ENCODE measurements at regions not wholly inside any gene's neighbourhood (a gene's known extent, or its start where the extent isn't known, plus 50 kb on each side); places are given as distances from the start of the nearest gene placed in this dataset.

- H3K27ac ChIP-seq: no peak overlapping the region
- no peaks in the 10 kb centered on the region for H3K9me3 ChIP-seq
- DNase-seq: no peak
- no peaks in the 10 kb centered on the region for H3K36me3 ChIP-seq
- intact Hi-C loops (cut with DNase I): no loop called here
- no peak for ATAC-seq
- H3K4me3 ChIP-seq: no peak overlapping the region
- H3K27me3 ChIP-seq: no peaks in the 10 kb centered on the region
- WGBS, 2 donors: 89 to 90% methylated on average over 17 of the region's 17 CpGs
- H3K4me1 ChIP-seq: peaks cover 0 to 34% (median 0%) of the 10 kb centered on the region in 9 donors
- TF ChIP-seq, protein P1, sequence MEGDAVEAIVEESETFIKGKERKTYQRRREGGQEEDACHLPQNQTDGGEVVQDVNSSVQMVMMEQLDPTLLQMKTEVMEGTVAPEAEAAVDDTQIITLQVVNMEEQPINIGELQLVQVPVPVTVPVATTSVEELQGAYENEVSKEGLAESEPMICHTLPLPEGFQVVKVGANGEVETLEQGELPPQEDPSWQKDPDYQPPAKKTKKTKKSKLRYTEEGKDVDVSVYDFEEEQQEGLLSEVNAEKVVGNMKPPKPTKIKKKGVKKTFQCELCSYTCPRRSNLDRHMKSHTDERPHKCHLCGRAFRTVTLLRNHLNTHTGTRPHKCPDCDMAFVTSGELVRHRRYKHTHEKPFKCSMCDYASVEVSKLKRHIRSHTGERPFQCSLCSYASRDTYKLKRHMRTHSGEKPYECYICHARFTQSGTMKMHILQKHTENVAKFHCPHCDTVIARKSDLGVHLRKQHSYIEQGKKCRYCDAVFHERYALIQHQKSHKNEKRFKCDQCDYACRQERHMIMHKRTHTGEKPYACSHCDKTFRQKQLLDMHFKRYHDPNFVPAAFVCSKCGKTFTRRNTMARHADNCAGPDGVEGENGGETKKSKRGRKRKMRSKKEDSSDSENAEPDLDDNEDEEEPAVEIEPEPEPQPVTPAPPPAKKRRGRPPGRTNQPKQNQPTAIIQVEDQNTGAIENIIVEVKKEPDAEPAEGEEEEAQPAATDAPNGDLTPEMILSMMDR (IDR thresholded peaks at IDR 0.05): no peak
These were observed 125.7 kb downstream of the OAT start for GRCh38 chr10:124292911-124293615.

DNA sequence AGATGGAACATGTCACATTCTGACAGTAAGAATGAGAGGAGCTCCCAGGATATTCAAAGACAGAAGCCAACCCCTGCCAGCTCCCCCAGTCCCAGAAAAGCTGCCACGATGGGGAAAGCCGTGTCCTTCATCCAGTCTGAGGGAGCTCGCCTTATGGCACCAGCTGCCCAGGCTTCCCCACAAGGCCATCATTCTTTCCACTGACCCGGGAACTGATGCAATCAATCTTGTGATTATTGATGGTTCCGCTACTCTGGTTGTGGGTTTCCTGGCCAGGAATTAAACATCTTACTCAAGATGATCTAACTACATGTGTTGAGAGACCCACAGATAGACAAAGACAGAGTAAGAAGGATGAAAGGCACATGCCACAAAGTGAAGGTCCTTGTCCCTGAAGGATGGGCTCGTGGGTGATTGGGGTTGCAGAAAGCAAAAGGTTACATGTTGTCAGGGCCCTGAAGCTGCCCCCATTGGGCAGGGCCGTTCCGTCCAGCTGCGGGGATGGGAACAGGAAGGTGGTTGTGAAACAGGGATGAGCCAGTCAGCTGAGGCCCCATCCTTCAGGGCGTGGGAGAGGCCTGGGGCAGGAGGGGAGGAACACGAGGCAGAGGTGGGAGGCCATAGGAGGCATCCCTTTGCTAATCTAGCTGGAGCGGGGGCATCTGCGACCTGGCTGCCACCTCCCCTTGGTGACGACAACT is 127.6 kb downstream of the OAT start:
- H3K9me3 ChIP-seq: no peaks in the 10 kb centered on the region
- H3K4me1 ChIP-seq: peaks cover 0 to 41% (median 0%) of the 10 kb centered on the region in 9 donors
- TF ChIP-seq, protein P1 (IDR thresholded peaks at IDR 0.05): no peak
- 78 to 80% methylated on average over 14 of the region's 14 CpGs for WGBS, 2 donors
- H3K36me3 ChIP-seq: no peaks in the 10 kb centered on the region
- DNase-seq (peak in 1 of 2 donors; percentile 35), ATAC-seq (peak in 7 of 8 donors; percentile 52 to 78 (median 72))
- intact Hi-C loops (cut with DNase I): no loop called here
- H3K4me3 ChIP-seq: no peak overlapping the region
- no peaks in the 10 kb centered on the region for H3K27me3 ChIP-seq
- H3K27ac ChIP-seq: peak overlapping the region in 2 of 10 donors; percentile 5 to 85

DNA sequence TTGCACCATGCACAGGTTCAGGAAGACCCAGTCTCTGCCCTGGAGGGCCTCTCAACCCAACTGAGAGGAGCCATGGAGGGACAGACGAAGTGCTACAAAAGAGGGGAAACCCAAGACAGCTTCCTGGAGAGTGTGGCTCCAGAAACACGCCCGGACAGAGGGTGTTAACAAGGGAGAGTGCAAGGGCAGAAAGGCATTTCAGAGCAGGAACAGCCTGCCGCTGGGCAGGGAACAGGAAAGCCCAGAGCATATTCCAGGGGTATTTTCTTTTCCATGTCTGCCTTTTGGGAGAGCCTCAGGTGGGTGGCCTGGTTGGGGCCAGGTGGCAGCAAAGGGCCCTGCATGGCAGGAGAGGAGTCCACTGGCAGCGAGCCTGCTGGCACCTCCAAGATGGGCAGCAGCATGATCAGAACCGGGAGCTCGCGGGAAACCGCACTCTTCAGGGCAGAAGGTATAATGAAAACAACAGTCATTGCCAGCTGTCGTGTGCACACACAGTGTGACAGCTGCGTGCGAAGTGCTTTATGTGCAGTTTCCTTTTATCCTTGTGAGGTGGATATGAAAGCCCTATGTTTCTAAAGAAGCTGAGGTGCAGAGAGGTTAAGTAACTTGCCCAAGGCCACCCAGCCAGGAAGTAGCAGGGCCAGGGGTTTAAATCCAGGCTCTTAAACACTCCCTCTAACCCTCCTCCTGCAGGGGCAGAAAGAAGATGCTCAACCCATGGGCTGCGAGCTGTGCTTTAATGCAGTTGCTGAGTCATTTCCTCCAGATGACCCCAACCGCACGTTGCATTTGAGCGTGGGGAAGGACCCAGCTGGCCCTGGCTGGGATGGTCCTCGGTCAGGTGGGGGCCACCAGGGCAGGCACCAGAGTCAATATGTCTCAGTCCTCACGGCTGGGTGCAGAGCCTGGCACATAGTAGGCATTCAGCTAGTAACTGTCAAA is 128.6 kb downstream of the OAT start:
- DNase-seq (no peak), ATAC-seq (peak in 6 of 8 donors; percentile 21 to 49 (median 42))
- H3K9me3 ChIP-seq: no peaks in the 10 kb centered on the region
- H3K27me3 ChIP-seq: no peaks in the 10 kb centered on the region
- H3K27ac ChIP-seq: peak overlapping the region in 1 of 10 donors; percentile 85
- 70% methylated on average over 18 of the region's 18 CpGs for WGBS, 2 donors
- H3K4me3 ChIP-seq: no peak overlapping the region
- TF ChIP-seq, protein P1 (IDR thresholded peaks at IDR 0.05): no peak
- H3K36me3 ChIP-seq: no peaks in the 10 kb centered on the region
- peaks cover 0 to 50% (median 0%) of the 10 kb centered on the region in 9 donors for H3K4me1 ChIP-seq
- intact Hi-C loops (cut with DNase I): no loop called here

Data from heart right ventricle (tissue), 16 donors.